Mesenchymal stem cell (in vitro differentiated cells and primary cell): ENCODE measurements at regions not wholly inside any gene's neighbourhood (a gene's known extent, or its start where the extent isn't known, plus 50 kb on each side); places are given as distances from the start of the nearest gene placed in this dataset.

Experiments used
- DNase-seq: peaks from one replicate; pipeline ENCODE4 v3.0.0-alpha.2; 2013
- H2AFZ ChIP-seq: one replicate; pipeline ENCODE4 v1.6.1; 2013; ENCODE audit warnings: low read depth, mild to moderate bottlenecking, control low read depth, inconsistent platforms, low read length, moderate library complexity
- H2AK5ac ChIP-seq: 2 replicates; pipeline ENCODE4 v1.6.1; 2013; ENCODE audit warnings: low read length, moderate library complexity, mild to moderate bottlenecking, inconsistent platforms; ENCODE audit not compliant: severe bottlenecking
- H2BK120ac ChIP-seq: one replicate; pipeline ENCODE4 v1.6.1; 2013; ENCODE audit warnings: low read depth, mild to moderate bottlenecking, inconsistent platforms, low read length, moderate library complexity
- H2BK12ac ChIP-seq, 2 experiments: one replicate each; pipeline ENCODE4 v1.6.1; 2013; ENCODE audit warnings: inconsistent platforms in 2 of 2, low read length in 2 of 2, mild to moderate bottlenecking in 2 of 2, moderate library complexity in 2 of 2, control low read depth in 1 of 2
- H2BK15ac ChIP-seq: one replicate; pipeline ENCODE4 v1.6.1; 2013; ENCODE audit warnings: mild to moderate bottlenecking, low read depth, inconsistent platforms; ENCODE audit not compliant: poor library complexity, severe bottlenecking
- H2BK5ac ChIP-seq: 2 replicates; pipeline ENCODE4 v1.6.1; 2013; ENCODE audit warnings: low read depth, mild to moderate bottlenecking, low read length, control low read depth, inconsistent platforms; ENCODE audit not compliant: poor library complexity, severe bottlenecking
- H3K14ac ChIP-seq, 2 experiments: one replicate each; pipeline ENCODE4 v1.6.1; 2013; ENCODE audit warnings: inconsistent platforms in 2 of 2, low read length in 2 of 2, control low read depth in 1 of 2, mild to moderate bottlenecking in 1 of 2, moderate library complexity in 1 of 2
- H3K18ac ChIP-seq, 2 experiments: one replicate each; pipeline ENCODE4 v1.6.1; 2013; ENCODE audit warnings: inconsistent platforms in 2 of 2, low read length in 2 of 2, control low read depth in 1 of 2, low read depth in 1 of 2, mild to moderate bottlenecking in 1 of 2
- H3K23ac ChIP-seq, 2 experiments: one replicate each; pipeline ENCODE4 v1.6.1; 2013; ENCODE audit warnings: inconsistent platforms in 2 of 2, low read length in 2 of 2, mild to moderate bottlenecking in 2 of 2, moderate library complexity in 2 of 2, control low read depth in 1 of 2
- H3K27ac ChIP-seq: 2 replicates; pipeline ENCODE4 v1.5.1; 2013; ENCODE audit warnings: mild to moderate bottlenecking, moderate library complexity, low read length, control low read depth, inconsistent platforms; ENCODE audit not compliant: poor library complexity, severe bottlenecking
- H3K27me3 ChIP-seq, 2 experiments: 2 replicates each; pipeline versions ENCODE4 v1.6.1 to v1.7.0; 2013; ENCODE audit warnings: low read length in 2 of 2, mild to moderate bottlenecking in 2 of 2, moderate library complexity in 2 of 2, control low read depth in 1 of 2, inconsistent platforms in 1 of 2; ENCODE audit not compliant: control insufficient read depth in 1 of 2, insufficient read depth in 1 of 2
- H3K36me3 ChIP-seq, 2 experiments: 2 replicates each; pipeline versions ENCODE4 v1.6.1 to v1.7.0; 2013; ENCODE audit warnings: low read length in 2 of 2, control low read depth in 1 of 2, inconsistent platforms in 1 of 2, low read depth in 1 of 2, mild to moderate bottlenecking in 1 of 2; ENCODE audit not compliant: insufficient read depth in 2 of 2, control insufficient read depth in 1 of 2
- H3K4ac ChIP-seq, 2 experiments: one replicate each; pipeline ENCODE4 v1.6.1; 2013; ENCODE audit warnings: inconsistent platforms in 2 of 2, low read length in 2 of 2, mild to moderate bottlenecking in 2 of 2, moderate library complexity in 2 of 2, control low read depth in 1 of 2, low read depth in 1 of 2
- H3K4me1 ChIP-seq: 2 replicates; pipeline ENCODE4 v1.6.1; 2013; ENCODE audit warnings: low read depth, low read length, control low read depth; ENCODE audit not compliant: control insufficient read depth, insufficient read depth
- H3K4me2 ChIP-seq: 2 replicates; pipeline ENCODE4 v1.6.1; 2013; ENCODE audit warnings: low read length, mild to moderate bottlenecking, inconsistent platforms; ENCODE audit not compliant: poor library complexity, severe bottlenecking
- H3K4me3 ChIP-seq, 2 experiments: 2 replicates each; pipeline versions ENCODE4 v1.5.1 to v1.7.0; 2013; ENCODE audit warnings: low read length in 2 of 2, mild to moderate bottlenecking in 2 of 2, control low read depth in 1 of 2, low read depth in 1 of 2; ENCODE audit not compliant: insufficient read depth in 1 of 2
- H3K79me1 ChIP-seq: replicated peaks from 2 replicates; pipeline ENCODE4 v1.6.1; 2013; ENCODE audit warnings: mild to moderate bottlenecking, control low read depth, low read length, inconsistent platforms; ENCODE audit not compliant: poor library complexity, severe bottlenecking
- H3K9ac ChIP-seq: 2 replicates; pipeline ENCODE4 v1.7.0; 2013; ENCODE audit warnings: mild to moderate bottlenecking, low read length, moderate library complexity
- H3K9me3 ChIP-seq: 2 replicates; pipeline ENCODE4 v1.7.0; 2013; ENCODE audit warnings: mild to moderate bottlenecking, low read length; ENCODE audit not compliant: control insufficient read depth
- H4K8ac ChIP-seq: one replicate; pipeline ENCODE4 v1.6.1; 2013; ENCODE audit warnings: inconsistent platforms, mild to moderate bottlenecking, low read length, moderate library complexity
- H4K91ac ChIP-seq: one replicate; pipeline ENCODE4 v1.6.1; 2013; ENCODE audit warnings: mild to moderate bottlenecking, low read length, inconsistent platforms
- WGBS: methylation state at CpG from one replicate; pipeline ENCODE4 v1.1.7; 2013; ENCODE audit warnings: mixed read lengths; 5-methylcytosine and 5-hydroxymethylcytosine counted together

DNA sequence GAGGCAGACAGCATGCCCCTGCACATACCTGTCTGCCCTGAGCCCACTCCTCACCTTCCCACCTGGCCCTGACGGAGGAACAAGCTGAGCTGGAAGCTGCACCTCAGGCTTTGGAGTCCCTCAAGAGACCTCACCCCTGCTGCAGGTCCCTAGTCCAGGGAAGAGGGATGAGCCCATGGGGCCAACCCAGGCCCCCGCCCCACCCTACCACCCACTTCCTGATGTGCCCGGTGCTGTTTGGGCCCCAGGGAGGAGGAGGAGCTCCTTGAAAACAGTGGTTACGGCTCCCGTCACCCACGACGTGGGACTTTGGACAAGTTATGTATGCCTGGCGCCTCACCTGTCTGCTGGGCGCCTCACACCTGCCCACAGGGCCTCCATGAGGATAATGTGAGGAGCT lies 250.2 kb downstream of the NPHP4 start:
- no peak overlapping the region for H2AK5ac ChIP-seq
- 71% methylated on average over 9 of the region's 9 CpGs for WGBS
- no peak overlapping the region for H3K18ac ChIP-seq

DNA sequence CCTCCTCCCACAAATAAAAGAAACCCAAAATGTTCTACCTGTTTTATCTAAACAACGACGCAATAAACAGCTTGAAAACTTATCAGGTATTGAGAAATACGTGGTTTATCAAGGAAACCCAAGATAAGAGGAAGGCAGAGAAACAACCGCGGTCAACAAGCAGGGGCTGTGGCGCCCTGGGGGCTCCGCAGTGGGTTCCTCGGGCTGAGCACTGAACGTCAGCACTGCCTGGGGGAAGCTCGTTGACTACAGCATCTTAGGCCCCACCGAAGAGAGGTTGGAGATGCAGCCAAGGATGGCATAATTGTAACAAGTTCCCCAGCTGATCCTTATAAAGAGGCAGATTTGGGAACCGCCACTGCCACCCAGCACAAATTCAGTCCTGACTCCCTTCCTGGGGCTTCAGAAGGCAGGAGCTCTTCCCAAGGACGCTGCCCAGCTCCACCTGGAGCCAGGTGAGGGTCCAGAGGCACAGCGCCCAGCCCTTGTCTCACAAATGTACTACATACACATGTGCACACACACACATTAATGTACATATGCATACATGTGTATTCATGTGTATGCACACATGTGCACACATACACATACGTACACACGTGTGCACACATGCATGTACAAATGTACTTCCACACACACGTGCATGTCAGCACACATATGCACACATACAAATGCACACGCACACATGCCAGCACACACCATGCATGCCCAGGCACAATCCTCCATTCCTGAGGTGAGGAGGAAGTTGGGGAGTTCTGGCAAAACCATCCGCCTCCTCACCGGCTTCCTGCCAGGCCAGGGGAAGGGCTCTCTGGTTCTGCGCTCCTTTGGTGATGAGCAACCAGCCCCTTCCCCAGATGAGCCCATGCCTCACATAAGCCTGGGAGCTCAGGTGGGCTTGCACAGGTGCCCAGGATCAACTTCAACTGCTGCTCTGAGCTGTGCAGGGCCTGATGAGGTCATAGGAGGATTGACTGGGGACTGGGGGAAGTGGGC lies 251.1 kb downstream of the NPHP4 start:
- no peaks in the 10 kb centered on the region for H3K36me3 ChIP-seq
- H3K27ac ChIP-seq: no peak overlapping the region
- H3K4me2 ChIP-seq: no peak overlapping the region
- no peak overlapping the region for H2BK120ac ChIP-seq
- no peak overlapping the region for H3K9ac ChIP-seq
- H4K91ac ChIP-seq: no peak overlapping the region
- H2AK5ac ChIP-seq: no peak overlapping the region
- H4K8ac ChIP-seq: no peak overlapping the region
- H3K4ac ChIP-seq: no peak overlapping the region
- 66% methylated on average over 21 of the region's 21 CpGs for WGBS
- H3K18ac ChIP-seq: no peak overlapping the region
- H3K9me3 ChIP-seq: no peaks in the 10 kb centered on the region
- no peak overlapping the region for H2AFZ ChIP-seq
- H2BK12ac ChIP-seq: no peak overlapping the region
- peaks cover 0 to 29% of the 10 kb centered on the region in 2 experiments for H3K27me3 ChIP-seq
- no peak overlapping the region for H3K23ac ChIP-seq
- no peak overlapping the region for H3K4me3 ChIP-seq
- H3K79me1 ChIP-seq: no peaks in the 10 kb centered on the region
- no peaks in the 10 kb centered on the region for H3K4me1 ChIP-seq
- no peak overlapping the region for H2BK15ac ChIP-seq
- H3K14ac ChIP-seq: no peak overlapping the region
- H2BK5ac ChIP-seq: no peak overlapping the region
- DNase-seq: no peak

More for the DNA sequence above, 250.2 kb downstream of the NPHP4 start:
- H3K23ac ChIP-seq: no peak overlapping the region
- H2BK120ac ChIP-seq: no peak overlapping the region
- no peaks in the 10 kb centered on the region for H3K4me1 ChIP-seq
- H2BK15ac ChIP-seq: no peak overlapping the region
- no peak overlapping the region for H3K4ac ChIP-seq
- H2BK5ac ChIP-seq: no peak overlapping the region
- no peak overlapping the region for H3K4me2 ChIP-seq
- no peak overlapping the region for H3K14ac ChIP-seq
- H3K4me3 ChIP-seq: no peak overlapping the region
- H2AFZ ChIP-seq: no peak overlapping the region
- no peak overlapping the region for H4K91ac ChIP-seq
- no peak overlapping the region for H2BK12ac ChIP-seq
- peaks cover 0 to 37% of the 10 kb centered on the region in 2 experiments for H3K27me3 ChIP-seq
- H3K9me3 ChIP-seq: no peaks in the 10 kb centered on the region
- no peak overlapping the region for H3K27ac ChIP-seq
- no peak overlapping the region for H3K9ac ChIP-seq
- DNase-seq: no peak
- H3K36me3 ChIP-seq: no peaks in the 10 kb centered on the region
- no peak overlapping the region for H4K8ac ChIP-seq
- no peaks in the 10 kb centered on the region for H3K79me1 ChIP-seq

DNA sequence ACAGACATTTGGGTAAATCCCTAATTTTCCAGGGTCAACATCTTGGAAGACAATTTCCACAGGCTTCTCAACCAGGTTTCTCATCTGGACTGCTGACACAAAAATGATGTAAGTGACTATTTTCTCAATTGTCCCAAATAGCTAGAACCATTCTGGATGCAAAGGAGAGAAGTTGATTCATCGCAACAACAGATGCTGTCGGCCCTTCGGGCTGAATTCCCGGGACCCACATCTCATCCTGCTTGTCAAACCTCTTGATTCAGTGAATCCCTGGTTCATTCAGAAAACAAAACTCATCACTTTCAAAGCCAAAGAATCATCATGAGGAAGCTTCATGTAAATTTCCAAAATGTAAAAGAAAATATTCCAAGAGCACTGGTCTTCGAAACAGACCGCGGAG lies 251.8 kb downstream of the NPHP4 start:
- H3K4ac ChIP-seq: no peak overlapping the region

DNA sequence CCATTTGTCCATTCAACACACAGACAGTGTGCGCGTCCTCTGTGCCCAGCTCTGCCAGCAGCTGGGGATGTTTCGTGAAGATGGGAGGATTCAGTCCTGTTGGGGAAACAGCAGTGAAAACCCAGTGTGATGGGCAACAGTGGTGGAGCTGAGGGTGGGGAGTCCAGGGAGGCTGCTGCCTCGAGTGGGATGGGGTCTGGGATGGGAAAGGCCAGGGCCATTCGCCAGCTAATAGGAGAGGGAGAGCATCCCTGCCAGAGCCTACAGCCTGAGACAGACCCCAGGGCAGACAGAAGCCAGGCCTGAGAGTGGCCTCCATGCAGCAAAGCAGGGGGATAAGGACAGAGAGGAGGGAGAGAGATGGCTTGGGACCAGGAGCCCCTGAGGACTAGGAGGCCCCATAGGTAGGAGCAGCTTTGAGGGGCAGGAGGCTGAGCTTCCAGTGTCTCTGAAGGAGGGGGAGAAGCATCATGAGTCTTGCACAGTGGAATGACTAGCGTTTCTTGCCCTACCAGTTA lies 252.6 kb downstream of the NPHP4 start:
- H3K36me3 ChIP-seq: no peaks in the 10 kb centered on the region
- H3K4me2 ChIP-seq: no peak overlapping the region
- no peaks in the 10 kb centered on the region for H3K4me1 ChIP-seq
- H2BK15ac ChIP-seq: no peak overlapping the region
- no peaks in the 10 kb centered on the region for H3K79me1 ChIP-seq
- H2AFZ ChIP-seq: no peak overlapping the region
- H3K18ac ChIP-seq: no peak overlapping the region
- no peaks in the 10 kb centered on the region for H3K9me3 ChIP-seq
- H2BK5ac ChIP-seq: no peak overlapping the region
- no peak overlapping the region for H2AK5ac ChIP-seq
- H3K14ac ChIP-seq: no peak overlapping the region
- H3K27ac ChIP-seq: no peak overlapping the region
- H3K27me3 ChIP-seq: peaks cover 0 to 13% of the 10 kb centered on the region in 2 experiments
- H4K91ac ChIP-seq: no peak overlapping the region
- no peak overlapping the region for H3K4ac ChIP-seq
- no peak overlapping the region for H4K8ac ChIP-seq
- H3K23ac ChIP-seq: no peak overlapping the region
- H2BK120ac ChIP-seq: no peak overlapping the region
- H2BK12ac ChIP-seq: no peak overlapping the region
- no peak overlapping the region for H3K4me3 ChIP-seq
- DNase-seq: no peak
- 65% methylated on average over 6 of the region's 6 CpGs for WGBS
- H3K9ac ChIP-seq: no peak overlapping the region

More for the DNA sequence above, 251.8 kb downstream of the NPHP4 start:
- no peak overlapping the region for H3K14ac ChIP-seq
- peaks cover 0 to 22% of the 10 kb centered on the region in 2 experiments for H3K27me3 ChIP-seq
- no peak overlapping the region for H2AFZ ChIP-seq
- H3K4me2 ChIP-seq: no peak overlapping the region
- H3K79me1 ChIP-seq: no peaks in the 10 kb centered on the region
- H3K9me3 ChIP-seq: no peaks in the 10 kb centered on the region
- H4K91ac ChIP-seq: no peak overlapping the region
- WGBS: 86% methylated on average over 7 of the region's 7 CpGs
- no peaks in the 10 kb centered on the region for H3K4me1 ChIP-seq
- no peak for DNase-seq
- no peak overlapping the region for H2BK5ac ChIP-seq
- H3K36me3 ChIP-seq: no peaks in the 10 kb centered on the region
- no peak overlapping the region for H2AK5ac ChIP-seq
- H4K8ac ChIP-seq: no peak overlapping the region
- H2BK12ac ChIP-seq: no peak overlapping the region
- no peak overlapping the region for H2BK120ac ChIP-seq
- no peak overlapping the region for H3K4me3 ChIP-seq
- no peak overlapping the region for H3K18ac ChIP-seq
- no peak overlapping the region for H3K27ac ChIP-seq
- no peak overlapping the region for H3K23ac ChIP-seq
- no peak overlapping the region for H3K9ac ChIP-seq
- no peak overlapping the region for H2BK15ac ChIP-seq
